ENCODE measurements at regions not wholly inside any gene's neighbourhood (a gene's known extent, or its start where the extent isn't known, plus 50 kb on each side); places are given as distances from the start of the nearest gene placed in this dataset.

GRCh38 chr10:35950701-35951100, 308.6 kb upstream of the FZD8 start:
- no peak for TF ChIP-seq CTCF (IDR thresholded peaks at IDR 0.05 in 2 of 3, conservative IDR thresholded peaks at IDR 0.05 in 1 of 3; ENCODE audit: borderline replicate concordance in 1 of 3, insufficient read depth in 1 of 3, low read depth in 2 of 3, low read length in 2 of 3)
- TF ChIP-seq POLR2AphosphoS5 (IDR thresholded peaks at IDR 0.05; ENCODE audit: low read depth, low read length) = no peak
- TF ChIP-seq ZNF274 (IDR thresholded peaks at IDR 0.05; ENCODE audit: low read depth, low read length) = no peak
- TF ChIP-seq EZH2phosphoT487 (IDR thresholded peaks at IDR 0.05; ENCODE audit: borderline replicate concordance) = no peak
- no peak for TF ChIP-seq SIN3A (IDR thresholded peaks at IDR 0.05; ENCODE audit: low read depth)
- TF ChIP-seq POLR2A (IDR thresholded peaks at IDR 0.05; ENCODE audit: borderline replicate concordance, extremely low read depth, insufficient read depth, insufficient read length) = no peak
- no peak for TF ChIP-seq YY1 (IDR thresholded peaks at IDR 0.05; ENCODE audit: extremely low read depth, insufficient replicate concordance, low read depth, low read length)
- no peak for TF ChIP-seq SP1 (IDR thresholded peaks at IDR 0.05; ENCODE audit: low read depth)
